ENCODE measurements at regions not wholly inside any gene's neighbourhood (a gene's known extent, or its start where the extent isn't known, plus 50 kb on each side); places are given as distances from the start of the nearest gene placed in this dataset.

- no peak overlapping the region for H3K9ac ChIP-seq (ENCODE audit: low read length)
- DNase-seq (ENCODE audit: low read depth, low spot score) (no peak), ATAC-seq (no peak)
- POLR2A ChIA-PET = no interaction called here
- BruUV-seq (replicated peaks) = no TSS peak
- no peak overlapping the region for H3K4me3 ChIP-seq (replicated peaks in 1 of 2; ENCODE audit: low read depth in 1 of 2, low read length in 2 of 2)
- H3K36me3 ChIP-seq (ENCODE audit: control insufficient read depth in 1 of 2, insufficient read depth in 2 of 2, low read length in 2 of 2) = no peaks in the 10 kb centered on the region
- no peak overlapping the region for H2AFZ ChIP-seq (ENCODE audit: low read depth, low read length, poor library complexity, severe bottlenecking)
- no peaks in the 10 kb centered on the region for H4K20me1 ChIP-seq (ENCODE audit: insufficient read depth)
- H3K27me3 ChIP-seq (ENCODE audit: insufficient read depth, low read length) = no peaks in the 10 kb centered on the region
- intact Hi-C loops (cut with micrococcal nuclease) = loop anchor here (10.0 kb wide), 1 partner anchor 1741 kb away; no protein-coding TSS in a partner anchor
- no peak overlapping the region for H3K4me2 ChIP-seq (ENCODE audit: low read length)
- no peaks in the 10 kb centered on the region for H3K9me2 ChIP-seq (ENCODE audit: insufficient read depth)
- CTCF ChIA-PET = no interaction called here
- TF ChIP-seq POLR2A (IDR thresholded peaks at IDR 0.05; ENCODE audit: borderline replicate concordance, extremely low read depth, insufficient read depth, insufficient read length) = no peak
- TF ChIP-seq ELF1 (IDR thresholded peaks at IDR 0.05; ENCODE audit: borderline replicate concordance, low read depth) = no peak
- TF ChIP-seq POLR2AphosphoS5 (IDR thresholded peaks at IDR 0.05; ENCODE audit: low read depth, low read length) = no peak
- TF ChIP-seq, protein P1, sequence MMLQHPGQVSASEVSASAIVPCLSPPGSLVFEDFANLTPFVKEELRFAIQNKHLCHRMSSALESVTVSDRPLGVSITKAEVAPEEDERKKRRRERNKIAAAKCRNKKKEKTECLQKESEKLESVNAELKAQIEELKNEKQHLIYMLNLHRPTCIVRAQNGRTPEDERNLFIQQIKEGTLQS (IDR thresholded peaks at IDR 0.05) = no peak
- TF ChIP-seq, protein P2, sequence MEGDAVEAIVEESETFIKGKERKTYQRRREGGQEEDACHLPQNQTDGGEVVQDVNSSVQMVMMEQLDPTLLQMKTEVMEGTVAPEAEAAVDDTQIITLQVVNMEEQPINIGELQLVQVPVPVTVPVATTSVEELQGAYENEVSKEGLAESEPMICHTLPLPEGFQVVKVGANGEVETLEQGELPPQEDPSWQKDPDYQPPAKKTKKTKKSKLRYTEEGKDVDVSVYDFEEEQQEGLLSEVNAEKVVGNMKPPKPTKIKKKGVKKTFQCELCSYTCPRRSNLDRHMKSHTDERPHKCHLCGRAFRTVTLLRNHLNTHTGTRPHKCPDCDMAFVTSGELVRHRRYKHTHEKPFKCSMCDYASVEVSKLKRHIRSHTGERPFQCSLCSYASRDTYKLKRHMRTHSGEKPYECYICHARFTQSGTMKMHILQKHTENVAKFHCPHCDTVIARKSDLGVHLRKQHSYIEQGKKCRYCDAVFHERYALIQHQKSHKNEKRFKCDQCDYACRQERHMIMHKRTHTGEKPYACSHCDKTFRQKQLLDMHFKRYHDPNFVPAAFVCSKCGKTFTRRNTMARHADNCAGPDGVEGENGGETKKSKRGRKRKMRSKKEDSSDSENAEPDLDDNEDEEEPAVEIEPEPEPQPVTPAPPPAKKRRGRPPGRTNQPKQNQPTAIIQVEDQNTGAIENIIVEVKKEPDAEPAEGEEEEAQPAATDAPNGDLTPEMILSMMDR (IDR thresholded peaks at IDR 0.05 in 2 of 3, conservative IDR thresholded peaks at IDR 0.05 in 1 of 3; ENCODE audit: borderline replicate concordance in 1 of 3, insufficient read depth in 1 of 3, low read depth in 2 of 3, low read length in 2 of 3) = no peak
- TF ChIP-seq SIN3A (IDR thresholded peaks at IDR 0.05; ENCODE audit: low read depth) = no peak
- TF ChIP-seq EZH2phosphoT487 (IDR thresholded peaks at IDR 0.05; ENCODE audit: borderline replicate concordance) = no peak
- TF ChIP-seq EZH2 (IDR thresholded peaks at IDR 0.05) = no peak
- TF ChIP-seq TCF7L2 (IDR thresholded peaks at IDR 0.05; ENCODE audit: borderline replicate concordance, extremely low read depth, insufficient read depth, insufficient read length) = no peak
- TF ChIP-seq, protein P3, sequence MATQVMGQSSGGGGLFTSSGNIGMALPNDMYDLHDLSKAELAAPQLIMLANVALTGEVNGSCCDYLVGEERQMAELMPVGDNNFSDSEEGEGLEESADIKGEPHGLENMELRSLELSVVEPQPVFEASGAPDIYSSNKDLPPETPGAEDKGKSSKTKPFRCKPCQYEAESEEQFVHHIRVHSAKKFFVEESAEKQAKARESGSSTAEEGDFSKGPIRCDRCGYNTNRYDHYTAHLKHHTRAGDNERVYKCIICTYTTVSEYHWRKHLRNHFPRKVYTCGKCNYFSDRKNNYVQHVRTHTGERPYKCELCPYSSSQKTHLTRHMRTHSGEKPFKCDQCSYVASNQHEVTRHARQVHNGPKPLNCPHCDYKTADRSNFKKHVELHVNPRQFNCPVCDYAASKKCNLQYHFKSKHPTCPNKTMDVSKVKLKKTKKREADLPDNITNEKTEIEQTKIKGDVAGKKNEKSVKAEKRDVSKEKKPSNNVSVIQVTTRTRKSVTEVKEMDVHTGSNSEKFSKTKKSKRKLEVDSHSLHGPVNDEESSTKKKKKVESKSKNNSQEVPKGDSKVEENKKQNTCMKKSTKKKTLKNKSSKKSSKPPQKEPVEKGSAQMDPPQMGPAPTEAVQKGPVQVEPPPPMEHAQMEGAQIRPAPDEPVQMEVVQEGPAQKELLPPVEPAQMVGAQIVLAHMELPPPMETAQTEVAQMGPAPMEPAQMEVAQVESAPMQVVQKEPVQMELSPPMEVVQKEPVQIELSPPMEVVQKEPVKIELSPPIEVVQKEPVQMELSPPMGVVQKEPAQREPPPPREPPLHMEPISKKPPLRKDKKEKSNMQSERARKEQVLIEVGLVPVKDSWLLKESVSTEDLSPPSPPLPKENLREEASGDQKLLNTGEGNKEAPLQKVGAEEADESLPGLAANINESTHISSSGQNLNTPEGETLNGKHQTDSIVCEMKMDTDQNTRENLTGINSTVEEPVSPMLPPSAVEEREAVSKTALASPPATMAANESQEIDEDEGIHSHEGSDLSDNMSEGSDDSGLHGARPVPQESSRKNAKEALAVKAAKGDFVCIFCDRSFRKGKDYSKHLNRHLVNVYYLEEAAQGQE (IDR thresholded peaks at IDR 0.05; ENCODE audit: low read depth) = no peak
- no peak for TF ChIP-seq RAD21 (IDR thresholded peaks at IDR 0.05; ENCODE audit: low read depth)
- TF ChIP-seq FOSL1 (IDR thresholded peaks at IDR 0.05; ENCODE audit: low read depth) = no peak
- no peak for TF ChIP-seq SRF (IDR thresholded peaks at IDR 0.05; ENCODE audit: low read depth)
- no peak for TF ChIP-seq ZFX (IDR thresholded peaks at IDR 0.05)
- no peak overlapping the region for H3K27ac ChIP-seq (ENCODE audit: low read depth, low read length)
- H3K9me3 ChIP-seq (ENCODE audit: control insufficient read depth in 1 of 2, insufficient read depth in 1 of 2, low read depth in 1 of 2, low read length in 2 of 2) = peaks cover 0 to 4% of the 10 kb centered on the region in 2 experiments; a peak in 2 of 4 replicates
- RAD21 ChIA-PET (ENCODE audit: low non-redundant PET in 1 of 2, low total read pairs in 2 of 2, uncharacterized antibody in 2 of 2, unreplicated experiment in 2 of 2) = no interaction called here
- H3K4me1 ChIP-seq (ENCODE audit: control insufficient read depth in 1 of 2, insufficient read depth in 2 of 2, low read length in 2 of 2) = no peaks in the 10 kb centered on the region
- no peaks in the 10 kb centered on the region for H3K79me2 ChIP-seq (ENCODE audit: insufficient read depth, low read length)
Measured at GRCh38 chr12:24595652-24596235, 353.2 kb downstream of the BCAT1 start.

Data from HCT116 (cell line).